Activated CD4-positive, alpha-beta T cell treated with anti-CD3 and anti-CD28 coated beads for 48 hours (primary cell): ENCODE measurements at regions not wholly inside any gene's neighbourhood (a gene's known extent, or its start where the extent isn't known, plus 50 kb on each side); places are given as distances from the start of the nearest gene placed in this dataset.

Experiments
- DNase-seq: peaks from one replicate; pipeline ENCODE4 v3.0.0-alpha.2; 2020

- no peak for DNase-seq
Measured at GRCh38 chr12:4822572-4822971, 87.1 kb upstream of the KCNA1 start.

DNA sequence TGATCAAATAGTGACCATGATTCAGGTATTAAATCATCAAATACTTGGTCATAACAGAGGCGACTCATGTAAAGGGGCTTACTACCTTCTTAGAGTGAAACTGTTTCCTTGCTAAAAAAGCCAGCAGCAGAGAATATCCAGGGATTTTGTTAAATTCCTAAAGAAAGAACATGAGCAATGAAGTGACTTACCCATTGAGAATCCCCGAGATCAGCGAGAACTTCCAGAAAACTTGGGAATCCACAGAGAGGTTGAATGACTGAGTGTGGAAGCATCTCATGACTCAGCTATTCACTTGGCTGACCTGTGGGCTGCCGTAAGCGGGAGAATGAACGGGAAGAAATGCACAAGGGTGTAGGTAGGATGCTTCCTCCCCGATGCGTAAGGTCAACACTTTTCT, 85.3 kb upstream of the KCNA1 start:
- no peak for DNase-seq

GRCh38 chr12:4825011-4825858, 84.5 kb upstream of the KCNA1 start:
- DNase-seq: no peak

- no peak for DNase-seq
Measured at GRCh38 chr12:4826909-4827308, 82.8 kb upstream of the KCNA1 start.

- DNase-seq: no peak
Measured at GRCh38 chr12:4828176-4828575, 81.5 kb upstream of the KCNA1 start.

GRCh38 chr12:4829161-4829792, 80.4 kb upstream of the KCNA1 start:
- DNase-seq: no peak

DNA sequence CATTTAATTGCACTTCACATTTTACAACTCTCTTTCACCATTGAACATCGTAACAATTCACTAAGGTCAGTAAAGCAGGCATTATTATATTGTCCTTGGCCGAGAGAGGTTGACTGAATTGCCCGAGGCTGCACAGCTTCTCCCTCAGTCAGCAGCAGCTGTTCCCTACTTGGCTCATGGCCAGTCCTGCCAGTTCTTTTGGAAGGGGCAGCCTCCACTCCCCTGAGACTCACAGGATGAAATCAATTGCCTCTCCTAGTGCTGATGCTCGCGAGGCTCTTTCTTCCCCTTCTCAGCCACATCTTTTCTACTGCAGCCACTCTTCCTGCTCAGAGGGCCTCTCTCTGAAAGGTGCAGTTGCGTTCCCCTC, 79.9 kb upstream of the KCNA1 start:
- DNase-seq: no peak

GRCh38 chr12:4830556-4831210, 79.0 kb upstream of the KCNA1 start:
- no peak for DNase-seq

GRCh38 chr12:4833053-4833452, 76.7 kb upstream of the KCNA1 start:
- DNase-seq: no peak

DNA sequence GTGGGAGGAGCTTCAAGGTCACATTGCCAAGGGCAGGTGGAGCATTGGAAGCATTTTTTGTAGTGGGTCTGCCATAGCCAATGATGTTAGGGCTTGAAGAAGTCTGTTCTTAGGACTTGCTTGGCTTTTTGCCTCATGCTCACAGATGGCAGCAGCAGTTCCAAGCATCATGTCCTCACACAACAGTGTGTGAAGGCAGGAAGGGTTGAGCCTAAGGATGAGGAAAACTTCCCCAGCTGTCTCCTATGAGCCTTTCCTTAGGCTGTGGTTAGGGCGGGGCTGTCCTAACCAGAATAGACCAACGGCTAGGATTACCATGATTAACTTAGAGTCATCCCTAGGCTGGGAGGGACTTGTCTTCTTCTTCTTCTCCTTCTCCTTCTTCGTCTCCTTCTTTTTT, 76.2 kb upstream of the KCNA1 start:
- DNase-seq: no peak

DNA sequence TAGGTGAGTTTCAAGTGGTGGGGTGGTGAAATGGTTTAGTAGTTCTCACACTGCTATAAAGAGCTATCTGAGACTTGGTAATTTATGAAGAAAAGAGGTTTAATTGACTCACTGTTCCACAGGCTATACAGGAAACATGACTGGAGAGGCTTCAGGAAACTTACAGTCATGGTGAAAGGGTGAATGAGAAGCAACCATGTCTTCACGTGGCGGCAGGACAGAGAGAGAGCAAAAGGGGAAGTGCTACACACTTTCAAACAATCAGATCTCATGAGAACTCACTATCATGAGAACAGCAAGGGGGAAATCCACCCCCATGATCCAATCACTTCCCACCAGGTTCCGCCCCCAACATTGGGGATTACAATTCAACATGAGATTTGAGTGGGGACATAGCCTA, 67.3 kb upstream of the KCNA1 start:
- peak; percentile 32 for DNase-seq

DNA sequence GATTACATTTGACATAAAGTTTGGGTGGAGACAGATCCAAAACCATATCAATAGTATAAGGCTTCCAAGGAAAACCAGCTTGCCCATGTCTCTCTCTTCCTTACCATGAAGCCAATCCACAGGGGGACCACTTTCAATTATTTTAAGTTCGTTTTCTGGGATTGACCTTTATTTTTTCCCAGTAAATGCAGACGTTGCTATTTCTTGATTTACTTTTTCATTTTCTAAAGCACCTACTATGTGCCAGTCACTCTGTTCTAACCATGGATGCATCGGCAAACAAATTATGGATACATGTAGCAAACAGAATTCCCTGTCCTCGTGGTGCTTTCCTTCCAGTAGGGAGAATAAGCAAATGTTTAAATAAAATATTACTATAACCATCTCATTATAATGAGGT, 65.8 kb upstream of the KCNA1 start:
- DNase-seq: no peak

GRCh38 chr12:4847713-4848112, 62.0 kb upstream of the KCNA1 start:
- no peak for DNase-seq

DNA sequence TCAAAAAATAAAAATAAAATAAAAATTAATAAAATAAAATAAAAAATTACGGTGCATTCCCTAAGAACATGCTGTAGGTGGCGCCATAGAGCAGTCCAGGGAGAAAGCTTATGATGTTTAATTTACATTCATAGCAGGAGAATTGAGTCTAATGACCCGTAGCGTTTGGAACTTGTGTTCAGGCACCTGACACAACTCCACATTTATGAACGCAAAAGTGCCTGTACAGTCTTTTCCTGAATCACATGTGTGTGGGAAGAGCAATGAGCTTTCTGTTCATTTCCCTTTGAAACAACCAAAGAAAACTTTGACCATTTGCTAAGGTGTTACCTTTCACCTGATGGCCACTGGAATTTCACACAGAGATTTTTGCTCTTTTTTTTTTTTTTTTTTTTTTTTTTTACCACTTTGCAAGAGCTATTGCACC, 60.6 kb upstream of the KCNA1 start:
- peak; percentile 34 for DNase-seq

DNA sequence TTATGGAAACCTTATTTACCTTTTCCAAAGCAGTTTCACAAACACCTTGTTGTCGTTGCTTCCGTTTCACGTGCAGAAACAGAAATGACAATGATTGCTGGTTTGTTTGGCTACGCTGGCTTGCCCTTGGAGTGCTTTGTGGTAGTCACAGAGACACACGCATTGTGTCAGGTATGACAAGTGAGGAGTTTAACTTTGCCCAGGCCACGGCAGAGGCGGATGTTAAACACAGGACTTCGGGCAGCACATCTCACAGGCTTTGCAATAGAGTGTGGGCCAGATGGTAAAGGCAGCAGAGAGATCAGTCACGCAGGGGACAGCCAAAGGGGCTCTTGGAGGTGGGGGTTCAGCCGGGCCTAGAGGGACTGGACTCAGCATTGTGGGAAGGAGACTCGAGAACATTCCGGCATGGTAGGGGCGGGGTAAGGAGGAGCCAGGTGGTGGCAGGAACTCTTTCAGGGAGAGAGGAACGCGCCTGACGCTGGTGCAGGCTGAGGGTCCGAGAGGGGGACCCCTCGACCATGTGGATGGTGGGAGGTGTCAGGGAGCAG, 59.8 kb upstream of the KCNA1 start:
- no peak for DNase-seq

GRCh38 chr12:4850857-4851380, 58.8 kb upstream of the KCNA1 start:
- no peak for DNase-seq

- DNase-seq: no peak
Measured at GRCh38 chr12:4852308-4852707, 57.4 kb upstream of the KCNA1 start.

DNA sequence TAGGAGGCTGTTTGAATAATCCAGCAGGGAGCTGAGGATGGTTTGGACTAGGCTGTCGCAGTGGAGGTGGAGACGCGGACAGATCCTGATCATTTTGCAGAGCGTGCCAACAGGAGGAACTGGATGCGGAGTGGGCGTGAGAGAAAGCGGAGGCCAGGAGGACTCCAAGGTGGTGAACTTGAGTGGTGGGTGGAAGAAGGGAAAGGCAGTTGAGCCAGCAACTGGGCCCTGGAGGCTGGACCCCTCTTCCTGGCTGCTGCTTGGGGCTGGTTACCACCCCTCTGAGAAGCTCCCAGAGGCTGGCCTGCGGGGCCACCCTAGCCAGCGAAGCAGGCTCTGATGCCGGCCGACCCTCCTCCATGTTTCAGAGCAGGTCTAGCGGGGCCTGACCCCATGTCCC, 56.8 kb upstream of the KCNA1 start:
- no peak for DNase-seq

DNA sequence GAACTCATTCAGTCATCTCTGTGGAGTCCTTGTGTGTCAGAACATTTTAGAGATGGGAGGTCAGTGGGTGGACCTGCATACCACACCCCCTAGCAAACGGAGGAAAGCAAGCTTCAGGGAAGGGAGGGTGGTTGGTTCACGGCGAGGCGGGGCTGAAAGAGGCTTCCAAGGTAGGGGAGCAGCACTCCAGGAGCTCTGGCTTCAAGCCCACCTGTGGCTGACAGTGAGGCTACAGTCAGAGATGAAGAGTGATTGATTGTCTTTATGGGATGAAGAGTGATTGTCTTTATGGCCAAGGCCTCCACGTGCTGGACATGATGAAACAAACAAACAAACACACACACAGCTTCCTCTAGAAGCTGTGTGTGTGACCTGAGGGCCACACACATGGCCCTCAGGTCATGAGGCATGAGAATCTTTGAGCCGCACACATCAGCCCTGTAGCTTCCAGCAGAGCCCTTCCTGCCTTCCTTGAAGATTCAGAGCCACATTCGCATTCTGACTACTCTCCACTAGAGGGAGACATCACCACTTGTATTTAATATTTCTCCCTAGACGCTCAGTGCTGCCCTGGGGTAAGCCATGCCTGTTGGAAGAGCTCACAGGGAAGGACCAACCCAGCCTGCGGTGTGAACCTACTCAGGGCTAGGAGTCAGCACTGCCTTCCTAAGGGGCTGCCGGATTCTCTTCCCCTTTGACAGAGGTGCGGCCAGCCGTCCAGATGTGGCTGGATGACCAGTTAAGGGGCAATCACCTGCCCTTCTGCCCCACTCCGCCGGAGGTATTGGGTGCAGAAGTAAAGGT, 54.4 kb upstream of the KCNA1 start:
- DNase-seq: peak; percentile 64

GRCh38 chr12:4856596-4856995, 53.1 kb upstream of the KCNA1 start:
- no peak for DNase-seq

DNA sequence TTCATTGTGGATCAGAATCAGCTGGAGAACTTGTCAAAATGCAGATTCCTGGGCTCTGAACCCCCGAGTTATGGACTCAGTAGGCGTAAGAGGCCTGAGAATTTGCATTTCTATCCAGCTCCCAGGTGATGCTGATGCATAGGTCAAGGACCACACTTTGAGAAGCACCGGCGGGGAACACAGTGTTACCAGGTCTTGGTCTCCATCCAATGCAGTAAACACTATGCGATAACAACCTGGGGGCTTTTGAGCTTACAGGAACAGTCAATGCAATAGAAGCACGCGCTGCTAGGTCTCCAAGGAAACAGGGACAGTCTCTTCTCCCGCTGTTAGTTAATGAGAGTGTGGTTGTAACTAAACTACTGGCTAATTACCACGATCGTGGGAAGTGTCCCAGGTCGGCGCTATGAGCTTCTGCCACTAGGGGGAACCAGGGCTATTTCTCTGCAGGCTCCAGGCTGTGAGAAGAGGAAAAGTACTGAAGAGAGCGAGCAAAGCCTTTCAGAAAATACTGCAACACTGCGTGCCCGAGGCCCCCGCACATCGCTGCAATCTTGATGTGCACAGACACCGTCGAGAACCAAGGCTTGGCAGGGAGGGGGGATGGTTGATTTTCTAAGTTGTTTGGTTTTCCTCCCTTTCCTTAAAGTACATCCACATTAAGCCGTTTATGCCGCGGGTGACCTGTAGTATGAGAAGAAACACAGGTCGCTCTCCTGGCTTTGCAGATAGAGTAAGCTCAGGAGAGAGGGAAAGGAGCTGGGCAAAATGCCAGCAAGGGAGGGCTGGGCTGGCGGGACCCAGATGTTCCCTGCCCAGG, 52.0 kb upstream of the KCNA1 start:
- DNase-seq: peak; percentile 86

DNA sequence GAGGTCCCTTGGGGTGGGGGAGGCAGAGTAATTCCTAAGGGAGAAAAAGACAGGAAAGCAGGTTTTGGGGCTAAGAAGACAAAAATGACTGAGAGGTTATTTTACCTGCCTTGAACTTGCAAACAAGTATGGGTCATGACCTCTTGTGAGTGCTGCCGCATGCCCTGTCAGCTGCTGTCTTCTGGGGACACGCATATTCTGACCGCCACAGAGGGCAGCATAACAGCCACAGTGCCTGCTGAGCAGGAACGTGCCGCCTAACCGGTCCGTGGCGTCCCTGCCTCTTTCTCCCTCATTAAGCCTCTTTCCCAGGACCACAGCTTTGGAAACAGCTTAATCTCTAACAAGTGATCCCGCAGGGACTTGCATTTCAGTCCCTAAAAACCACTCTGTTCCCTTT, 51.3 kb upstream of the KCNA1 start:
- DNase-seq: no peak
